BLaER1 (cell line): ENCODE measurements at regions not wholly inside any gene's neighbourhood (a gene's known extent, or its start where the extent isn't known, plus 50 kb on each side); places are given as distances from the start of the nearest gene placed in this dataset.
"Not testable (repeated sequence)": the region's sequence is repeated elsewhere in the genome, so short reads cannot be mapped to it uniquely, and the experiment has no call there.

Experiments
- H3K27ac ChIP-seq: shearing (Covaris generic); formaldehyde crosslinking; 2 replicates; pipeline ENCODE4 v1.8.1; 2022
- H3K27me3 ChIP-seq: shearing (Covaris generic); formaldehyde crosslinking; 2 replicates; pipeline ENCODE4 v1.8.1; 2022
- H3K36me3 ChIP-seq: shearing (Covaris generic); formaldehyde crosslinking; 2 replicates; pipeline ENCODE4 v1.8.1; 2022
- H3K4me1 ChIP-seq: shearing (Covaris generic); formaldehyde crosslinking; 2 replicates; pipeline ENCODE4 v1.8.1; 2022
- H3K4me2 ChIP-seq: shearing (Covaris generic); formaldehyde crosslinking; 2 replicates; pipeline ENCODE4 v1.8.1; 2022
- H3K4me3 ChIP-seq: shearing (Covaris generic); formaldehyde crosslinking; 2 replicates; pipeline ENCODE4 v1.8.1; 2022
- H3K9ac ChIP-seq: shearing (Covaris generic); formaldehyde crosslinking; 2 replicates; pipeline ENCODE4 v1.8.1; 2022
- H3K9me3 ChIP-seq: shearing (Covaris generic); formaldehyde crosslinking; 2 replicates; pipeline ENCODE4 v1.8.1; 2022
- H4K20me1 ChIP-seq: shearing (Covaris generic); formaldehyde crosslinking; 2 replicates; pipeline ENCODE4 v1.8.1; 2022
- Cebpa-rat ChIP-seq: shearing (Covaris generic); IDR thresholded peaks from 2 replicates; pipeline ENCODE4 v1.8.1; 2022

GRCh38 chr20:10109641-10110040 lies 74.9 kb downstream of the ANKEF1 start:
- no peak overlapping the region for H3K27ac ChIP-seq
- H3K27me3 ChIP-seq: no peaks in the 10 kb centered on the region
- H3K9ac ChIP-seq: no peak overlapping the region
- no peaks in the 10 kb centered on the region for H3K9me3 ChIP-seq
- peaks cover 43% of the 10 kb centered on the region for H3K4me1 ChIP-seq
- H3K36me3 ChIP-seq: no peaks in the 10 kb centered on the region
- TF ChIP-seq Cebpa-rat: no peak
- peak overlapping the region; percentile 81; the same call in 1 of the 2 replicates for H3K4me2 ChIP-seq
- no peaks in the 10 kb centered on the region for H4K20me1 ChIP-seq
- no peak overlapping the region for H3K4me3 ChIP-seq

GRCh38 chr20:10110151-10110550 lies 75.4 kb downstream of the ANKEF1 start:
- TF ChIP-seq Cebpa-rat: no peak
- Histone ChIP-seq H3K27me3 (no peaks in the 10 kb centered on the region), H3K36me3 (no peaks in the 10 kb centered on the region), H3K27ac (peak overlapping the region; percentile 79), H4K20me1 (no peaks in the 10 kb centered on the region), H3K4me3 (no peak overlapping the region), H3K4me2 (peak overlapping the region; percentile 81), H3K9me3 (no peaks in the 10 kb centered on the region), H3K9ac (no peak overlapping the region; the same call in 1 of the 2 replicates), H3K4me1 (peaks cover 49% of the 10 kb centered on the region)

- H4K20me1 ChIP-seq: no peaks in the 10 kb centered on the region
- H3K36me3 ChIP-seq: no peaks in the 10 kb centered on the region
- H3K27me3 ChIP-seq: no peaks in the 10 kb centered on the region
- H3K4me3 ChIP-seq: no peak overlapping the region
- H3K4me1 ChIP-seq: peaks cover 50% of the 10 kb centered on the region
- H3K27ac ChIP-seq: peak overlapping the region; percentile 79
- TF ChIP-seq Cebpa-rat: no peak
- H3K4me2 ChIP-seq: peak overlapping the region; percentile 81
- H3K9me3 ChIP-seq: no peaks in the 10 kb centered on the region
- peak overlapping the region; percentile 20; the same call in 1 of the 2 replicates for H3K9ac ChIP-seq
Observed at GRCh38 chr20:10111139-10111958, 76.6 kb downstream of the ANKEF1 start.

- peak overlapping the region; percentile 20; the same call in 1 of the 2 replicates for H3K9ac ChIP-seq
- H3K9me3 ChIP-seq: no peaks in the 10 kb centered on the region
- peak overlapping the region; percentile 79 for H3K27ac ChIP-seq
- H3K4me1 ChIP-seq: peaks cover 46% of the 10 kb centered on the region
- H3K36me3 ChIP-seq: no peaks in the 10 kb centered on the region
- no peaks in the 10 kb centered on the region for H4K20me1 ChIP-seq
- H3K4me2 ChIP-seq: peak overlapping the region; percentile 81
- no peak overlapping the region for H3K4me3 ChIP-seq
- TF ChIP-seq Cebpa-rat: no peak
- H3K27me3 ChIP-seq: no peaks in the 10 kb centered on the region
Observed at GRCh38 chr20:10111959-10112250, 77.1 kb downstream of the ANKEF1 start.

GRCh38 chr20:10113746-10114145 lies 79.0 kb downstream of the ANKEF1 start:
- H3K4me1 ChIP-seq: peaks cover 46% of the 10 kb centered on the region
- H3K9ac ChIP-seq: no peak overlapping the region
- H3K4me3 ChIP-seq: no peak overlapping the region
- H3K27ac ChIP-seq: no peak overlapping the region
- no peaks in the 10 kb centered on the region for H3K9me3 ChIP-seq
- H3K4me2 ChIP-seq: no peak overlapping the region
- no peak for TF ChIP-seq Cebpa-rat
- H3K36me3 ChIP-seq: no peaks in the 10 kb centered on the region
- H3K27me3 ChIP-seq: no peaks in the 10 kb centered on the region
- H4K20me1 ChIP-seq: no peaks in the 10 kb centered on the region

GRCh38 chr20:10114598-10114997 lies 79.8 kb downstream of the ANKEF1 start:
- no peak overlapping the region for H3K9ac ChIP-seq
- no peaks in the 10 kb centered on the region for H4K20me1 ChIP-seq
- no peak overlapping the region for H3K4me3 ChIP-seq
- no peaks in the 10 kb centered on the region for H3K27me3 ChIP-seq
- no peak overlapping the region for H3K27ac ChIP-seq
- H3K36me3 ChIP-seq: no peaks in the 10 kb centered on the region
- H3K9me3 ChIP-seq: no peaks in the 10 kb centered on the region
- H3K4me1 ChIP-seq: peaks cover 46% of the 10 kb centered on the region
- no peak for TF ChIP-seq Cebpa-rat
- H3K4me2 ChIP-seq: peak overlapping the region; percentile 63

GRCh38 chr20:10115021-10115420 lies 80.2 kb downstream of the ANKEF1 start:
- H3K4me1 ChIP-seq: peaks cover 42% of the 10 kb centered on the region
- H3K9me3 ChIP-seq: no peaks in the 10 kb centered on the region
- no peaks in the 10 kb centered on the region for H3K27me3 ChIP-seq
- no peak for TF ChIP-seq Cebpa-rat
- no peaks in the 10 kb centered on the region for H3K36me3 ChIP-seq
- H3K27ac ChIP-seq: no peak overlapping the region
- H3K9ac ChIP-seq: no peak overlapping the region
- H4K20me1 ChIP-seq: no peaks in the 10 kb centered on the region
- no peak overlapping the region for H3K4me3 ChIP-seq
- H3K4me2 ChIP-seq: peak overlapping the region; percentile 63

- Histone ChIP-seq H3K4me3 (no peak overlapping the region), H3K9ac (no peak overlapping the region), H3K27ac (no peak overlapping the region), H3K4me2 (no peak overlapping the region), H3K27me3 (no peaks in the 10 kb centered on the region), H3K36me3 (no peaks in the 10 kb centered on the region), H3K4me1 (peaks cover 15% of the 10 kb centered on the region), H3K9me3 (peaks cover 13% of the 10 kb centered on the region), H4K20me1 (no peaks in the 10 kb centered on the region)
- no peak for TF ChIP-seq Cebpa-rat
Observed at GRCh38 chr20:10119336-10119735, 84.5 kb downstream of the ANKEF1 start.

- not testable (repeated sequence) for H3K36me3 ChIP-seq, H3K4me3 ChIP-seq, H3K27me3 ChIP-seq, H4K20me1 ChIP-seq, H3K4me2 ChIP-seq, H3K27ac ChIP-seq, H3K4me1 ChIP-seq, H3K9ac ChIP-seq
- H3K9me3 ChIP-seq: peaks cover 28% of the 10 kb centered on the region
Observed at GRCh38 chr20:10124883-10125282, 90.1 kb downstream of the ANKEF1 start.

- H3K4me3 ChIP-seq: no peak overlapping the region
- no peak overlapping the region for H3K4me2 ChIP-seq
- no peak overlapping the region for H3K9ac ChIP-seq
- no peaks in the 10 kb centered on the region for H3K27me3 ChIP-seq
- H3K36me3 ChIP-seq: no peaks in the 10 kb centered on the region
- TF ChIP-seq Cebpa-rat: no peak
- H3K27ac ChIP-seq: no peak overlapping the region
- peaks cover 28% of the 10 kb centered on the region for H3K9me3 ChIP-seq
- no peaks in the 10 kb centered on the region for H4K20me1 ChIP-seq
- H3K4me1 ChIP-seq: no peaks in the 10 kb centered on the region
Observed at GRCh38 chr20:10125757-10126156, 91.0 kb downstream of the ANKEF1 start.
